GM13976 (cell line): ENCODE measurements at regions not wholly inside any gene's neighbourhood (a gene's known extent, or its start where the extent isn't known, plus 50 kb on each side); places are given as distances from the start of the nearest gene placed in this dataset.

Source experiments
- DNase-seq: peaks from one replicate; pipeline ENCODE4 v3.0.0; 2012; ENCODE audit warnings: low spot score
- CTCF ChIP-seq: IDR thresholded peaks from 2 replicates; pipeline ENCODE4 v1.5.1; 2012; ENCODE audit warnings: borderline replicate concordance, mild to moderate bottlenecking; ENCODE audit not compliant: insufficient read depth; ENCODE audit errors: extremely low read depth, missing control alignments, control extremely low read depth
- in situ Hi-C: fragments of 300-500 bp; cut with MboI; formaldehyde crosslinking; loops from one replicate; pipeline ENCODE4 v1.12.0; 2022; ENCODE audit warnings: low sequenced_read_pairs, mixed read lengths, inconsistent platforms; ENCODE audit not compliant: unreplicated experiment

- DNase-seq: no peak
- no peak for TF ChIP-seq CTCF
- in situ Hi-C loops: no loop called here
These were observed 89.9 kb upstream of the DHX15 start for GRCh38 chr4:24674279-24674678.

- TF ChIP-seq CTCF: no peak
- in situ Hi-C loops: no loop called here
- DNase-seq: no peak
These were observed 91.5 kb upstream of the DHX15 start for GRCh38 chr4:24675721-24676389.

GRCh38 chr4:24677909-24678308 lies 93.6 kb upstream of the DHX15 start:
- TF ChIP-seq CTCF: no peak
- in situ Hi-C loops: no loop called here
- no peak for DNase-seq

- in situ Hi-C loops: no loop called here
These were observed 96.5 kb upstream of the DHX15 start for GRCh38 chr4:24680746-24681448.

GRCh38 chr4:24683116-24683515 lies 98.8 kb upstream of the DHX15 start:
- no peak for DNase-seq
- in situ Hi-C loops: no loop called here
- no peak for TF ChIP-seq CTCF

More at GRCh38 chr4:24680746-24681448, 96.5 kb upstream of the DHX15 start:
- DNase-seq: no peak
- no peak for TF ChIP-seq CTCF

- in situ Hi-C loops: no loop called here
- no peak for DNase-seq
- peak; percentile 23 for TF ChIP-seq CTCF
These were observed 102.7 kb upstream of the DHX15 start for GRCh38 chr4:24686866-24687692.
